ENCODE measurements at regions not wholly inside any gene's neighbourhood (a gene's known extent, or its start where the extent isn't known, plus 50 kb on each side); places are given as distances from the start of the nearest gene placed in this dataset.

DNA sequence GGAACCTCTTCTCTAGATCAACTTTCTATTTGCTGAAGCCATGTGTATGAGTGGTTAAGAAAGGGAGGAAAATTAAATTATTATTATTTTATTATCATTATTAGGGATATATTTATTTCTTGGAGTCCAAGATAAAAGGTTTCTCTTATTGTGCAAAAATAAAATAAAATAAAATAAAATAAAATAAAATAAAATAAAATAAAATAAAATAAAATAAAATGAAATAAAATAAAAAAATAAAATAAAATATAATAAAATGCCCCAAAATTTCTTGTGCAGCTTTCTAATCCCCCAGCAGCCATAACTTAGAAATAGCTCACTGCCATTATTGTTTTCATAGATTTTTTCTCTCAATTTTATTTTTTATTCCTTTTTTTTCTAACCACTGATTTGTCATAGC is 526.8 kb downstream of the VGLL3 start:
- Histone ChIP-seq H3K27ac (no peak overlapping the region), H3K27me3 (ENCODE audit: insufficient read depth in 3 of 3, low read length in 2 of 3) (no peaks in the 10 kb centered on the region), H3K4me3 (no peak overlapping the region), H3K9me3 (no peaks in the 10 kb centered on the region), H3K4me1 (no peaks in the 10 kb centered on the region), H3K36me3 (ENCODE audit: insufficient read depth in 1 of 2, low read depth in 1 of 2) (no peaks in the 10 kb centered on the region)
- intact Hi-C loops (cut with DNase I), result no loop called here
- no peak for TF ChIP-seq CTCF (IDR thresholded peaks at IDR 0.05)
- no peak for DNase-seq
- ATAC-seq, result no peak

- TF ChIP-seq CTCF (IDR thresholded peaks at IDR 0.05), result no peak
- Histone ChIP-seq H3K4me1 (no peaks in the 10 kb centered on the region), H3K4me3 (no peak overlapping the region), H3K27me3 (ENCODE audit: insufficient read depth in 3 of 3, low read length in 2 of 3) (no peaks in the 10 kb centered on the region), H3K9me3 (no peaks in the 10 kb centered on the region), H3K36me3 (ENCODE audit: insufficient read depth in 1 of 2, low read depth in 1 of 2) (no peaks in the 10 kb centered on the region), H3K27ac (no peak overlapping the region)
- intact Hi-C loops (cut with DNase I), result no loop called here
- no peak for ATAC-seq
- DNase-seq, result no peak
- WGBS, 3 donors, result 71 to 79% (median 73%) methylated on average over 3 of the region's 3 CpGs
Measured at GRCh38 chr3:86451749-86452148, 539.2 kb downstream of the VGLL3 start.

DNA sequence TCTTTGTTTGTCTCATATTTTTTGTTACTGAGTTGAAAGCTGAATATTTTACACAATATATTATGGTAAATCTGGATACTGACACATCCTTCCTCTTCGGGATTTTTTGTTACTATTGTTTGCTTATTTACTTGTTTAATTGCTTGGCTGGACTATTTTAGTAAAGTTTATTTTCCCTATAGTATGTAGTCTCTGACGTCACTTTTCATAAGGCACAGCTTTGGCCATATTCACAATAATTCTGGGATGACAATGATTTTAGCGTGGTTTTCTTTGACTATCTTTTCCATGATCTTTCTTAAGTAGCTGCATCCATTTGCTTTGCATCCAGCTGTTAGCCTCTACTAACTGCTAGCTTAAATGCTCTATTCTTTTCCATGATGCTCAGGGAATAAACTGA is 552.4 kb downstream of the VGLL3 start:
- no peak for TF ChIP-seq CTCF (IDR thresholded peaks at IDR 0.05)
- no peak overlapping the region for H3K27ac ChIP-seq
- 79 to 85% (median 84%) methylated on average over 3 of the region's 3 CpGs for WGBS, 3 donors

DNA sequence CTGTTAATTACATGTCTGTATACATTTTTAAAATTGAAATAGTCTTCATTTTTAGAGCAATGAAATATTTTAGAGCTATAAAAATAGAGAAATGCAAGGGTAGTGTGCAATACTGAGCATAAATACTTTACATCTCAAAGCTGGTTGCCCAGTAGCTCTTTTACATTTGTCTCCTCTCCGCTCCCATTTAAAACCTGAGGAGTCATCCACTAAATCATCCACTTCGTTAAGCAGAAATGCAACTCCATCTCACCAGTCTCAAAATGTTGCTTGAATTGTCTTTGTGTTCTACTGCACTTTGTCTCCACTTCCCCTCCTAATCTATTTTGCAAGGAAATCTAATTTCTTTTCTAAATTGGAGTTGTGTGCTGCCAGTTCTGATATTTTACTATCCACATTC is 563.6 kb downstream of the VGLL3 start:
- Histone ChIP-seq H3K4me1 (no peaks in the 10 kb centered on the region), H3K36me3 (ENCODE audit: insufficient read depth in 1 of 2, low read depth in 1 of 2) (no peaks in the 10 kb centered on the region), H3K27ac (no peak overlapping the region), H3K9me3 (no peaks in the 10 kb centered on the region), H3K4me3 (no peak overlapping the region), H3K27me3 (ENCODE audit: insufficient read depth in 3 of 3, low read length in 2 of 3) (no peaks in the 10 kb centered on the region)
- DNase-seq, result no peak
- 62 to 80% (median 76%) methylated on average over 2 of the region's 2 CpGs for WGBS, 3 donors
- TF ChIP-seq CTCF (IDR thresholded peaks at IDR 0.05), result no peak
- no peak for ATAC-seq
- intact Hi-C loops (cut with DNase I), result no loop called here

More for the DNA sequence above, 552.4 kb downstream of the VGLL3 start:
- no peaks in the 10 kb centered on the region for H3K9me3 ChIP-seq
- ATAC-seq (no peak), DNase-seq (no peak)
- no peaks in the 10 kb centered on the region for H3K4me1 ChIP-seq
- intact Hi-C loops (cut with DNase I), result no loop called here
- H3K36me3 ChIP-seq (ENCODE audit: insufficient read depth in 1 of 2, low read depth in 1 of 2), result no peaks in the 10 kb centered on the region
- H3K27me3 ChIP-seq (ENCODE audit: insufficient read depth in 3 of 3, low read length in 2 of 3), result no peaks in the 10 kb centered on the region
- H3K4me3 ChIP-seq, result no peak overlapping the region

DNA sequence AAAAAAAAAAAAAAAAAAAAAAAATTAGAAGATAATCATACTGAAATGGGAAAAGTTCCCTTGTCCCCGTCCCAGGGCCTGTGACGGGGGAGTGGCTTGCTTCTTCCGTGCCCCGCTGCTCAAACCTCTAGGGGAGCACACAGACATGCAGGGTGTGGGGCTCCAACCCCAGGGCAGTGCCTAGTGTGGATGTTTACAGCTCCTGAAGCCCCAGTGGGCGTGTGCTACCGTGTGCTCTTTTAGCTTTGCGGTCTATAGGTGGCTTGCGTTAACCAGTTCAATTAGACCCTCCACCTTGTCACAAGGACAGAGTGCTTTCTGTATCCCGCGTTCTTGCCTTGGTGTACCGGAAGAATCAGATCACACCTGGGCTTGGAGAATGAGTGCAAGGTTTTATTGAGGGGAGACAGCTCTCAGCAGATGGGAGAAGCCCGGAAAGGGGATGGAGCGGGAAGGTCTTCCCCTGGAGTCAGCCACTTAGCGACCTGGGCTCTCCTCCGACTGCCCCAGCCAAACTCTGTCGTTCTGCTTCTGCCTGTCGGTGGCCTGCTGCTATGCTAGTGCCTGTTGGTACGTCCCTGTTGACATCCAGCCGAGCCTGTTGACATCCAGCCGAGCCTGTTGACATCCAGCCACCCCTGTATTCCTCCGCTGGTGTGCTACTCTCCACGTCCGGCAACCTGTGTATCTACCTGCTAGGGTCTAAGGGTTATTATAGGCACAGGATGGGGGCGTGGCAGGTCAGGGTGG is 569.8 kb downstream of the VGLL3 start:
- no peaks in the 10 kb centered on the region for H3K4me1 ChIP-seq
- no peaks in the 10 kb centered on the region for H3K27me3 ChIP-seq (ENCODE audit: insufficient read depth in 3 of 3, low read length in 2 of 3)
- TF ChIP-seq CTCF (IDR thresholded peaks at IDR 0.05), result no peak
- H3K27ac ChIP-seq, result no peak overlapping the region
- WGBS, 3 donors, result 84 to 89% (median 88%) methylated on average over 24 of the region's 24 CpGs
- no peaks in the 10 kb centered on the region for H3K9me3 ChIP-seq
- H3K4me3 ChIP-seq, result no peak overlapping the region
- intact Hi-C loops (cut with DNase I), result no loop called here
- no peaks in the 10 kb centered on the region for H3K36me3 ChIP-seq (ENCODE audit: insufficient read depth in 1 of 2, low read depth in 1 of 2)
- ATAC-seq, result no peak
- DNase-seq, result no peak

All from psoas muscle (tissue), 7 donors.